K562 (cell line): ENCODE measurements at regions not wholly inside any gene's neighbourhood (a gene's known extent, or its start where the extent isn't known, plus 50 kb on each side); places are given as distances from the start of the nearest gene placed in this dataset.

Experiments
- ATAC-seq: fragments of 200-7000 bp; cut with Tn5 transposase; 3 replicates; pipeline ENCODE4 v1.9.1; 2020; ENCODE audit warnings: moderate library complexity
- BruUV-seq: library from RNA; stranded (reverse); fragments of 400-500 nt; replicated peaks from 2 replicates; lab custom pipeline; 2021; lab: Mats Ljungman, UMichigan
- CTCF ChIA-PET: fragments of 300-600 bp; formaldehyde crosslinking; extraction: SDS; loops from one replicate; lab custom pipeline; 2021; ENCODE audit warnings: low intra/inter-chr PET ratio; lab: Yijun Ruan, JAX
- POLR2A ChIA-PET: fragments of 300-600, 350-650 bp; sonication (Branson Sonifier 250); formaldehyde crosslinking; extraction: SDS; loops from one replicate; lab custom pipeline; 2021; ENCODE audit warnings: antibody characterized with exemption, inconsistent platforms; lab: Yijun Ruan, JAX
- DNase-seq, 4 experiments: peaks; one replicate each; pipeline versions ENCODE4 v3.0.0 to v3.0.0-alpha.2; 2011 to 2018; ENCODE audit warnings: low spot score in 3 of 4, mixed read lengths in 3 of 4; ENCODE audit errors: extremely low read depth in 1 of 4
- FAIRE-seq: peaks from 2 replicates; lab custom pipeline; 2011; peaks lifted over from hg19 to GRCh38; lab: Jason Lieb, UNC
- H2AFZ ChIP-seq: 2 replicates; pipeline ENCODE4 v1.6.0; 2011; ENCODE audit warnings: low read depth, low read length, control low read depth, inconsistent platforms
- H3K27ac ChIP-seq: fragments of 200-600 bp; 3 replicates; pipeline ENCODE4 v1.8.0; 2011; ENCODE audit warnings: low read depth, mild to moderate bottlenecking, control low read depth, inconsistent platforms, low read length, moderate library complexity, mixed read lengths; ENCODE audit errors: extremely low read depth
- H3K27me3 ChIP-seq, 2 experiments: fragments of 300-600 bp in 1 of 2; 2 replicates in 1 of 2; 3 replicates in 1 of 2; pipeline versions ENCODE4 v1.6.0 to v1.8.0; 2011; ENCODE audit warnings: inconsistent platforms in 2 of 2, low read length in 2 of 2, mild to moderate bottlenecking in 1 of 2, mixed read lengths in 1 of 2, moderate library complexity in 1 of 2; ENCODE audit not compliant: control insufficient read depth in 2 of 2, insufficient read depth in 2 of 2
- H3K36me3 ChIP-seq: fragments of 300-600 bp; 3 replicates; pipeline ENCODE4 v1.8.0; 2011; ENCODE audit warnings: mild to moderate bottlenecking, low read length, inconsistent platforms; ENCODE audit not compliant: control insufficient read depth, insufficient read depth
- H3K4me1 ChIP-seq, 2 experiments: fragments of 200-600 bp in 1 of 2; replicated peaks in 1 of 2; 2 replicates in 1 of 2; 3 replicates in 1 of 2; pipeline versions ENCODE4 v1.5.1 to v1.8.0; 2011; ENCODE audit warnings: inconsistent platforms in 2 of 2, low read length in 2 of 2, mild to moderate bottlenecking in 1 of 2, mixed read lengths in 1 of 2, moderate library complexity in 1 of 2; ENCODE audit not compliant: control insufficient read depth in 2 of 2, insufficient read depth in 2 of 2
- H3K4me2 ChIP-seq: 2 replicates; pipeline ENCODE4 v1.6.1; 2011; ENCODE audit warnings: low read length, control low read depth, inconsistent platforms, mixed read lengths; ENCODE audit not compliant: insufficient read depth
- H3K4me3 ChIP-seq: fragments of 200-600 bp; sonication (generic), shearing (Covaris generic); 2 replicates; pipeline ENCODE4 v1.5.1; 2016; ENCODE audit warnings: control low read depth, inconsistent platforms
- H3K79me2 ChIP-seq: fragments of 200-600 bp; 3 replicates; pipeline ENCODE4 v1.8.0; 2011; ENCODE audit warnings: low read length, inconsistent platforms; ENCODE audit not compliant: control insufficient read depth, insufficient read depth
- H3K9ac ChIP-seq, 2 experiments: 2 replicates each; pipeline versions ENCODE4 v1.6.0 to v1.6.1; 2011; ENCODE audit warnings: low read depth in 2 of 2, low read length in 2 of 2, control low read depth in 1 of 2, inconsistent platforms in 1 of 2, mild to moderate bottlenecking in 1 of 2, mixed read lengths in 1 of 2; ENCODE audit not compliant: insufficient read depth in 1 of 2
- H3K9me1 ChIP-seq: one replicate; pipeline ENCODE4 v1.6.0; 2011; ENCODE audit warnings: inconsistent platforms, mild to moderate bottlenecking, low read length, moderate library complexity; ENCODE audit not compliant: control insufficient read depth, insufficient read depth
- H3K9me3 ChIP-seq: replicated peaks from 2 replicates; pipeline ENCODE4 v1.5.1; 2011; ENCODE audit warnings: low read depth, low read length, inconsistent platforms; ENCODE audit not compliant: control insufficient read depth, insufficient read depth
- H4K20me1 ChIP-seq: replicated peaks from 2 replicates; pipeline ENCODE4 v1.6.1; 2011; ENCODE audit warnings: low read length, inconsistent platforms, mixed read lengths; ENCODE audit not compliant: control insufficient read depth, insufficient read depth
- ERF ChIP-seq: fragments of 450-650 bp; formaldehyde crosslinking; IDR thresholded peaks from 2 replicates; pipeline ENCODE4 v1.4.0; 2020; ENCODE audit warnings: mild to moderate bottlenecking, mixed read lengths
- FOXP1 ChIP-seq: sonication (generic); formaldehyde crosslinking; IDR thresholded peaks from 2 replicates; pipeline ENCODE4 v1.8.0; 2022; ENCODE audit warnings: mild to moderate bottlenecking, missing genetic modification reagents
- MED1 ChIP-seq: sonication (generic); formaldehyde crosslinking; IDR thresholded peaks from 2 replicates; pipeline ENCODE4 v1.8.1; 2023; ENCODE audit warnings: missing genetic modification reagents, borderline replicate concordance
- NCOR1 ChIP-seq: fragments of 450-650 bp; IDR thresholded peaks from 2 replicates; pipeline ENCODE4 v1.6.1; 2016; ENCODE audit warnings: mild to moderate bottlenecking, moderate library complexity
- TGIF2 ChIP-seq: sonication (generic); formaldehyde crosslinking; IDR thresholded peaks from 2 replicates; pipeline ENCODE4 v1.8.1; 2022; ENCODE audit warnings: mild to moderate bottlenecking, missing genetic modification reagents, moderate library complexity
- WHSC1 ChIP-seq: IDR thresholded peaks from one replicate; pipeline ENCODE4 v1.6.1; 2012; ENCODE audit warnings: low read length, control low read depth, inconsistent platforms
- ZC3H11A ChIP-seq: IDR thresholded peaks from 2 replicates; pipeline ENCODE4 v1.6.1; 2012; ENCODE audit warnings: low read depth, low read length, improper control_type of control experiment
- ZKSCAN1 ChIP-seq: fragments of 150-350 bp; IDR thresholded peaks from 2 replicates; pipeline ENCODE4 v1.6.1; 2016; ENCODE audit warnings: low read depth, low read length
- ZKSCAN3 ChIP-seq: fragments of 250-450 bp; sonication (Bioruptor Pico); IDR thresholded peaks from 2 replicates; pipeline ENCODE4 v1.4.0; 2020
- ZNF217 ChIP-seq: sonication (generic); formaldehyde crosslinking; IDR thresholded peaks from 2 replicates; pipeline ENCODE4 v1.8.0; 2022; ENCODE audit warnings: mild to moderate bottlenecking, missing genetic modification reagents
- ZNF431 ChIP-seq: sonication (generic); formaldehyde crosslinking; IDR thresholded peaks from 2 replicates; pipeline ENCODE4 v1.8.0; 2022; ENCODE audit warnings: mild to moderate bottlenecking, missing genetic modification reagents
- WGBS: fragments of 100-300 bp; shearing (Covaris generic); methylation state at CpG from one replicate; pipeline ENCODE4 v1.1.6; 2016; ENCODE audit warnings: low coverage, mixed read lengths; ENCODE audit not compliant: insufficient coverage; ENCODE audit errors: missing lambda C conversion rate; 5-methylcytosine and 5-hydroxymethylcytosine counted together
- in situ Hi-C: fragments of 300-500 bp; cut with MboI; formaldehyde crosslinking; loops from 4 replicates; pipeline ENCODE4 v1.15.0; 2018; ENCODE audit warnings: inconsistent platforms, mixed read lengths
- intact Hi-C: fragments of 100-400 bp; cut with micrococcal nuclease; formaldehyde crosslinking; loops from 2 replicates; pipeline ENCODE4 v1.14.2; 2022
- TF ChIP-seq, protein P1 (sequence below), 2 experiments: fragments of 150-350 bp in 1 of 2; IDR thresholded peaks; 2 replicates each; pipeline ENCODE4 v1.6.1; 2012 to 2016; ENCODE audit warnings: low read depth in 2 of 2, low read length in 2 of 2, mild to moderate bottlenecking in 1 of 2, moderate library complexity in 1 of 2
- TF ChIP-seq, protein P2 (sequence below): fragments of 450-650 bp; IDR thresholded peaks from 2 replicates; pipeline ENCODE4 v1.6.1; 2017; ENCODE audit warnings: antibody characterized with exemption
- TF ChIP-seq, protein P3 (sequence below): sonication (generic); formaldehyde crosslinking; IDR thresholded peaks from 2 replicates; pipeline ENCODE4 v1.8.0; 2022; ENCODE audit warnings: mild to moderate bottlenecking, missing genetic modification reagents
- TF ChIP-seq, protein P4 (sequence below), 3 experiments: IDR thresholded peaks in 2 of 3; conservative IDR thresholded peaks in 1 of 3; 2 replicates each; pipeline ENCODE4 v1.5.1; 2011 to 2012; ENCODE audit warnings: low read length in 3 of 3, mild to moderate bottlenecking in 3 of 3, control low read depth in 2 of 3, improper control_type of control experiment in 1 of 3, inconsistent platforms in 1 of 3, low read depth in 1 of 3, mixed read lengths in 1 of 3, moderate library complexity in 1 of 3; ENCODE audit not compliant: insufficient read depth in 2 of 3

DNA sequence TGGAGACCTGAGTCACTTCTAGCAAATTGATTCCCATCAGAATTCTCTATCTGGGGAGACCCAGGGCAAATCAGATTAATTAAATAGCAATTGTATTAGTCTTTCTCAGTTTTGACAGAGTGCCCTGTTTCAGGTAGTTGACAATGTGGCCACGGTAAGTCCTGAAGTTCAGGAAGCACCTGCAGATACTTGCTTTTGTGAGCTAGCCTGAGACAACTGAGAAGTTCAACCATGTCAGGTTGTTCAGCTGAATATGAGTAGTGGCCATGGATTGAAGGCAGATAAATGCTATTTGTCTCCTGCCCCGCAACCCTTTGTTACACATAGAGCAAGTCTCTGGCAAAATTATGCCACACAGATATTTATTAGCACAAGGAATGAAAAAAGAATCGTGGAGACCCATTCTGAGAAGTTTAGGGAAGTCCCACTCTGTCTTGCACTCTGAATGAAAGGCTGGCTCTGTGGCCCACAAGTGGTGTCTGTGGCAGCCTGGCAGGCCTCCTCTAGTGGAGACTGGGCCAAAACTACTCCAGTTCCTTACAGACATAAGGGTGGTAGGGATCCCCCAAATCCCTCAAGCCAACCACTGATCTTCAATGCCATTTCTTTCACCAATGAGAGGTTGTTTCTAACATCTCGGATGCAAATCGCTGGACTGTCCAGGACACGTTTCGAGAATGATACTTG is 61.3 kb downstream of the POU3F3 start:
- ATAC-seq (no peak), FAIRE-seq (no peak), DNase-seq (no peak)
- in situ Hi-C loops (no loop called here), intact Hi-C loops (no loop called here)
- WGBS: 0% methylated on average over 7 of the region's 7 CpGs
- H3K9me1 ChIP-seq: no peaks in the 10 kb centered on the region
- no peak overlapping the region for H3K4me3 ChIP-seq
- ChIA-PET CTCF (no interaction called here), POLR2A (no interaction called here)
- H3K9me3 ChIP-seq: no peaks in the 10 kb centered on the region
- no peaks in the 10 kb centered on the region for H3K4me1 ChIP-seq
- no peak overlapping the region for H3K27ac ChIP-seq
- no peaks in the 10 kb centered on the region for H3K36me3 ChIP-seq
- no TSS peak for BruUV-seq
- H4K20me1 ChIP-seq: no peaks in the 10 kb centered on the region
- no peak overlapping the region for H2AFZ ChIP-seq
- no peak overlapping the region for H3K9ac ChIP-seq
- H3K79me2 ChIP-seq: no peaks in the 10 kb centered on the region
- TF ChIP-seq ZKSCAN3 (CRISPR knock-in tag): no peak
- TF ChIP-seq, protein P1, sequence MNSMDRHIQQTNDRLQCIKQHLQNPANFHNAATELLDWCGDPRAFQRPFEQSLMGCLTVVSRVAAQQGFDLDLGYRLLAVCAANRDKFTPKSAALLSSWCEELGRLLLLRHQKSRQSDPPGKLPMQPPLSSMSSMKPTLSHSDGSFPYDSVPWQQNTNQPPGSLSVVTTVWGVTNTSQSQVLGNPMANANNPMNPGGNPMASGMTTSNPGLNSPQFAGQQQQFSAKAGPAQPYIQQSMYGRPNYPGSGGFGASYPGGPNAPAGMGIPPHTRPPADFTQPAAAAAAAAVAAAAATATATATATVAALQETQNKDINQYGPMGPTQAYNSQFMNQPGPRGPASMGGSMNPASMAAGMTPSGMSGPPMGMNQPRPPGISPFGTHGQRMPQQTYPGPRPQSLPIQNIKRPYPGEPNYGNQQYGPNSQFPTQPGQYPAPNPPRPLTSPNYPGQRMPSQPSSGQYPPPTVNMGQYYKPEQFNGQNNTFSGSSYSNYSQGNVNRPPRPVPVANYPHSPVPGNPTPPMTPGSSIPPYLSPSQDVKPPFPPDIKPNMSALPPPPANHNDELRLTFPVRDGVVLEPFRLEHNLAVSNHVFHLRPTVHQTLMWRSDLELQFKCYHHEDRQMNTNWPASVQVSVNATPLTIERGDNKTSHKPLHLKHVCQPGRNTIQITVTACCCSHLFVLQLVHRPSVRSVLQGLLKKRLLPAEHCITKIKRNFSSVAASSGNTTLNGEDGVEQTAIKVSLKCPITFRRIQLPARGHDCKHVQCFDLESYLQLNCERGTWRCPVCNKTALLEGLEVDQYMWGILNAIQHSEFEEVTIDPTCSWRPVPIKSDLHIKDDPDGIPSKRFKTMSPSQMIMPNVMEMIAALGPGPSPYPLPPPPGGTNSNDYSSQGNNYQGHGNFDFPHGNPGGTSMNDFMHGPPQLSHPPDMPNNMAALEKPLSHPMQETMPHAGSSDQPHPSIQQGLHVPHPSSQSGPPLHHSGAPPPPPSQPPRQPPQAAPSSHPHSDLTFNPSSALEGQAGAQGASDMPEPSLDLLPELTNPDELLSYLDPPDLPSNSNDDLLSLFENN (IDR thresholded peaks at IDR 0.05; ENCODE audit: low read depth in 2 of 2, low read length in 2 of 2): no peak
- TF ChIP-seq, protein P2, sequence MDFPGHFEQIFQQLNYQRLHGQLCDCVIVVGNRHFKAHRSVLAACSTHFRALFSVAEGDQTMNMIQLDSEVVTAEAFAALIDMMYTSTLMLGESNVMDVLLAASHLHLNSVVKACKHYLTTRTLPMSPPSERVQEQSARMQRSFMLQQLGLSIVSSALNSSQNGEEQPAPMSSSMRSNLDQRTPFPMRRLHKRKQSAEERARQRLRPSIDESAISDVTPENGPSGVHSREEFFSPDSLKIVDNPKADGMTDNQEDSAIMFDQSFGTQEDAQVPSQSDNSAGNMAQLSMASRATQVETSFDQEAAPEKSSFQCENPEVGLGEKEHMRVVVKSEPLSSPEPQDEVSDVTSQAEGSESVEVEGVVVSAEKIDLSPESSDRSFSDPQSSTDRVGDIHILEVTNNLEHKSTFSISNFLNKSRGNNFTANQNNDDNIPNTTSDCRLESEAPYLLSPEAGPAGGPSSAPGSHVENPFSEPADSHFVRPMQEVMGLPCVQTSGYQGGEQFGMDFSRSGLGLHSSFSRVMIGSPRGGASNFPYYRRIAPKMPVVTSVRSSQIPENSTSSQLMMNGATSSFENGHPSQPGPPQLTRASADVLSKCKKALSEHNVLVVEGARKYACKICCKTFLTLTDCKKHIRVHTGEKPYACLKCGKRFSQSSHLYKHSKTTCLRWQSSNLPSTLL: no peak
- no peak for TF ChIP-seq TGIF2 (CRISPR knock-in tag)
- TF ChIP-seq ZC3H11A: no peak
- TF ChIP-seq ERF (CRISPR knock-in tag): no peak
- TF ChIP-seq ZNF217 (CRISPR knock-in tag): no peak
- TF ChIP-seq, protein P3, sequence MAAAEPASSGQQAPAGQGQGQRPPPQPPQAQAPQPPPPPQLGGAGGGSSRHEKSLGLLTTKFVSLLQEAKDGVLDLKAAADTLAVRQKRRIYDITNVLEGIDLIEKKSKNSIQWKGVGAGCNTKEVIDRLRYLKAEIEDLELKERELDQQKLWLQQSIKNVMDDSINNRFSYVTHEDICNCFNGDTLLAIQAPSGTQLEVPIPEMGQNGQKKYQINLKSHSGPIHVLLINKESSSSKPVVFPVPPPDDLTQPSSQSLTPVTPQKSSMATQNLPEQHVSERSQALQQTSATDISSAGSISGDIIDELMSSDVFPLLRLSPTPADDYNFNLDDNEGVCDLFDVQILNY: no peak
- TF ChIP-seq ZKSCAN1: no peak
- TF ChIP-seq WHSC1: no peak
- no peak for TF ChIP-seq NCOR1
- TF ChIP-seq ZNF431 (CRISPR knock-in tag): no peak
- no peak for TF ChIP-seq FOXP1 (CRISPR knock-in tag)
- TF ChIP-seq MED1: no peak
- TF ChIP-seq, protein P4, sequence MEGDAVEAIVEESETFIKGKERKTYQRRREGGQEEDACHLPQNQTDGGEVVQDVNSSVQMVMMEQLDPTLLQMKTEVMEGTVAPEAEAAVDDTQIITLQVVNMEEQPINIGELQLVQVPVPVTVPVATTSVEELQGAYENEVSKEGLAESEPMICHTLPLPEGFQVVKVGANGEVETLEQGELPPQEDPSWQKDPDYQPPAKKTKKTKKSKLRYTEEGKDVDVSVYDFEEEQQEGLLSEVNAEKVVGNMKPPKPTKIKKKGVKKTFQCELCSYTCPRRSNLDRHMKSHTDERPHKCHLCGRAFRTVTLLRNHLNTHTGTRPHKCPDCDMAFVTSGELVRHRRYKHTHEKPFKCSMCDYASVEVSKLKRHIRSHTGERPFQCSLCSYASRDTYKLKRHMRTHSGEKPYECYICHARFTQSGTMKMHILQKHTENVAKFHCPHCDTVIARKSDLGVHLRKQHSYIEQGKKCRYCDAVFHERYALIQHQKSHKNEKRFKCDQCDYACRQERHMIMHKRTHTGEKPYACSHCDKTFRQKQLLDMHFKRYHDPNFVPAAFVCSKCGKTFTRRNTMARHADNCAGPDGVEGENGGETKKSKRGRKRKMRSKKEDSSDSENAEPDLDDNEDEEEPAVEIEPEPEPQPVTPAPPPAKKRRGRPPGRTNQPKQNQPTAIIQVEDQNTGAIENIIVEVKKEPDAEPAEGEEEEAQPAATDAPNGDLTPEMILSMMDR (IDR thresholded peaks at IDR 0.05 in 2 of 3, conservative IDR thresholded peaks at IDR 0.05 in 1 of 3; ENCODE audit: insufficient read depth in 2 of 3, low read depth in 1 of 3, low read length in 3 of 3): no peak
- TF ChIP-seq, all 486 proteins: peak for 0
- H3K27me3 ChIP-seq: peaks cover 3 to 6% of the 10 kb centered on the region in 2 experiments; a peak in 1 of 5 replicates
- no peak overlapping the region for H3K4me2 ChIP-seq
